ENCODE measurements at regions not wholly inside any gene's neighbourhood (a gene's known extent, or its start where the extent isn't known, plus 50 kb on each side); places are given as distances from the start of the nearest gene placed in this dataset.

DNA sequence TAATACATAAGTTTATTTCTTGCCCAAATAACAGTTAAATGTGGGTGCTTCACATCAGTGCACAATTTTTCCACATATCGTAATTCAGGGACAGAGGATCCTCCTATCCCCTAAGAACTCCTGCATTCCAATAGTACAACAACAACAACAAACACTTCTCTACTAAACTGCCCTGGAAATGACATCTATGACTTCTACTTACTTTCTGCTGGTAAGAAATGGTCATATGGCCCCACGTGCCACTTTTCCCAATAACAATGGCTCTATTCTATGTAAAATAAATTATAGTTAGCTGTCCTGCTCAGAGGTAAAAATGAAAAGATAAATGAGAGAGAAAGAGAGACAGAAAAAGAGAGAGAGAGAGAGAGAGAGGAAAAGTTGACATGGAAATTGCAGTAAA lies 308.5 kb downstream of the ATXN7L3B start:
- ATAC-seq (no peak), DNase-seq (no peak)
- no peak overlapping the region for H3K27ac ChIP-seq (ENCODE audit: low read length)
- no peak overlapping the region for H3K4me2 ChIP-seq (ENCODE audit: low read length)
- H3K9ac ChIP-seq (ENCODE audit: low read length): no peak overlapping the region
- H2AFZ ChIP-seq (ENCODE audit: low read length): no peak overlapping the region
- intact Hi-C loops (cut with micrococcal nuclease): no loop called here
- no peaks in the 10 kb centered on the region for H3K36me3 ChIP-seq (ENCODE audit: low read depth, low read length)
- H3K27me3 ChIP-seq (ENCODE audit: low read length): no peaks in the 10 kb centered on the region
- TF ChIP-seq CTCF (conservative IDR thresholded peaks at IDR 0.05; ENCODE audit: low read depth, low read length) (no peak), EZH2 (IDR thresholded peaks at IDR 0.05; ENCODE audit: low read length, unreplicated experiment) (no peak), EZH2phosphoT487 (IDR thresholded peaks at IDR 0.05; ENCODE audit: borderline replicate concordance, low read length) (no peak)
- no peaks in the 10 kb centered on the region for H3K9me3 ChIP-seq (ENCODE audit: low read length)
- POLR2A ChIA-PET (ENCODE audit: unreplicated experiment): no interaction called here
- H3K4me3 ChIP-seq (ENCODE audit: low read length): no peak overlapping the region
- no peaks in the 10 kb centered on the region for H3K79me2 ChIP-seq (ENCODE audit: low read length)
- no TSS peak for BruUV-seq (replicated peaks)
- H4K20me1 ChIP-seq (ENCODE audit: low read length): no peaks in the 10 kb centered on the region
- no peaks in the 10 kb centered on the region for H3F3A ChIP-seq (ENCODE audit: low read length, unreplicated experiment)
- no peaks in the 10 kb centered on the region for H3K9me2 ChIP-seq (replicated peaks; ENCODE audit: low read length)
- CTCF ChIA-PET: no interaction called here
- H3K4me1 ChIP-seq (ENCODE audit: insufficient read depth, low read length): no peaks in the 10 kb centered on the region

- CTCF ChIA-PET: no interaction called here
- Histone ChIP-seq H3K9ac (ENCODE audit: low read length) (no peak overlapping the region), H3K4me1 (ENCODE audit: insufficient read depth, low read length) (no peaks in the 10 kb centered on the region), H2AFZ (ENCODE audit: low read length) (no peak overlapping the region), H3F3A (ENCODE audit: low read length, unreplicated experiment) (no peaks in the 10 kb centered on the region), H3K27me3 (ENCODE audit: low read length) (no peaks in the 10 kb centered on the region), H4K20me1 (ENCODE audit: low read length) (no peaks in the 10 kb centered on the region), H3K4me2 (ENCODE audit: low read length) (no peak overlapping the region), H3K27ac (ENCODE audit: low read length) (no peak overlapping the region), H3K4me3 (ENCODE audit: low read length) (no peak overlapping the region), H3K9me2 (replicated peaks; ENCODE audit: low read length) (no peaks in the 10 kb centered on the region), H3K36me3 (ENCODE audit: low read depth, low read length) (no peaks in the 10 kb centered on the region), H3K9me3 (ENCODE audit: low read length) (no peaks in the 10 kb centered on the region), H3K79me2 (ENCODE audit: low read length) (no peaks in the 10 kb centered on the region)
- ATAC-seq: no peak
- POLR2A ChIA-PET (ENCODE audit: unreplicated experiment): no interaction called here
- no TSS peak for BruUV-seq (replicated peaks)
- DNase-seq: no peak
- intact Hi-C loops (cut with micrococcal nuclease): no loop called here
- TF ChIP-seq EZH2phosphoT487 (IDR thresholded peaks at IDR 0.05; ENCODE audit: borderline replicate concordance, low read length) (no peak), CTCF (conservative IDR thresholded peaks at IDR 0.05; ENCODE audit: low read depth, low read length) (no peak), EZH2 (IDR thresholded peaks at IDR 0.05; ENCODE audit: low read length, unreplicated experiment) (no peak)
Observed at GRCh38 chr12:74847169-74847568, 309.5 kb downstream of the ATXN7L3B start.

DNA sequence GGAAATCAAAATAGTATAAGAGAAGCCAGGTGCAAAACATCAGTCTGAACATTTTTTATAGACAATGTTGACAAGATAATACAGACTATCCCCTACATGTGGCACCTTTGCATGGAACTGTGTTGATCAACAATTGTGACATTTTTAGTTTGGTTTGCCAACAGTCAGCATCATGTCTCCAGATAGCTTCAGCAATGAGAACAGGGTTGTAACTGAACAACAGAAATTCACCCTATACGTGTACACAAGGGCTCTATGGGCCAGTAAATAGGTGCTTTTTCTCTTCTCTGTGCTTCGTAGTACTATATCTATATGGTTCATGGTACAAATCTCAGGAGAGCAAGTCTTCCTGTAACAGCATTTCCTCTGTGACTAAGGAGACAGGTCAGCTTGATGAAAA lies 310.4 kb downstream of the ATXN7L3B start:
- Histone ChIP-seq H2AFZ (ENCODE audit: low read length) (no peak overlapping the region), H3K4me1 (ENCODE audit: insufficient read depth, low read length) (no peaks in the 10 kb centered on the region), H3K79me2 (ENCODE audit: low read length) (no peaks in the 10 kb centered on the region), H3K27ac (ENCODE audit: low read length) (no peak overlapping the region), H3K4me3 (ENCODE audit: low read length) (no peak overlapping the region), H3K36me3 (ENCODE audit: low read depth, low read length) (no peaks in the 10 kb centered on the region), H3K27me3 (ENCODE audit: low read length) (no peaks in the 10 kb centered on the region), H3F3A (ENCODE audit: low read length, unreplicated experiment) (no peaks in the 10 kb centered on the region), H3K4me2 (ENCODE audit: low read length) (no peak overlapping the region), H3K9ac (ENCODE audit: low read length) (no peak overlapping the region), H4K20me1 (ENCODE audit: low read length) (no peaks in the 10 kb centered on the region), H3K9me3 (ENCODE audit: low read length) (no peaks in the 10 kb centered on the region), H3K9me2 (replicated peaks; ENCODE audit: low read length) (no peaks in the 10 kb centered on the region)
- ChIA-PET CTCF (interaction anchor here (0.7 kb wide), 1 partner anchor 20 kb away, joined by 3 read pairs; no protein-coding TSS in a partner anchor), POLR2A (ENCODE audit: unreplicated experiment) (no interaction called here)
- no TSS peak for BruUV-seq (replicated peaks)
- intact Hi-C loops (cut with micrococcal nuclease): no loop called here
- TF ChIP-seq CTCF (conservative IDR thresholded peaks at IDR 0.05; ENCODE audit: low read depth, low read length): no peak
- TF ChIP-seq EZH2 (IDR thresholded peaks at IDR 0.05; ENCODE audit: low read length, unreplicated experiment): no peak
- no peak for ATAC-seq
- DNase-seq: no peak

Measured in PC-3 (cell line).